CD4-positive, CD25-positive, alpha-beta regulatory T cell (primary cell): ENCODE measurements at regions not wholly inside any gene's neighbourhood (a gene's known extent, or its start where the extent isn't known, plus 50 kb on each side); places are given as distances from the start of the nearest gene placed in this dataset.

ENCODE experiments used
- ATAC-seq, 2 donors: fragments of 150-1000 bp; cut with Tn5 transposase; one replicate each; pipeline ENCODE4 v1.10.0; 2021; ENCODE audit warnings: low read depth in 2 of 2, moderate number of reproducible peaks in 2 of 2, moderate library complexity in 1 of 2
- DNase-seq, 3 donors: peaks; one replicate each; pipeline versions ENCODE4 v3.0.0 to v3.0.0-alpha.2; 2012 to 2022; ENCODE audit warnings: mixed read lengths in 1 of 3
- H3K27ac ChIP-seq: one replicate; pipeline ENCODE4 v1.7.0; 2013; ENCODE audit warnings: mild to moderate bottlenecking, low read length; ENCODE audit not compliant: insufficient read depth, poor library complexity, severe bottlenecking
- H3K27me3 ChIP-seq: one replicate; pipeline ENCODE4 v1.7.0; 2013; ENCODE audit warnings: low read length; ENCODE audit not compliant: control insufficient read depth, insufficient read depth
- H3K36me3 ChIP-seq: one replicate; pipeline ENCODE4 v1.7.0; 2013; ENCODE audit warnings: mild to moderate bottlenecking, low read length, moderate library complexity; ENCODE audit not compliant: control insufficient read depth, insufficient read depth
- H3K4me1 ChIP-seq: 2 replicates; pipeline ENCODE4 v1.7.0; 2013; ENCODE audit warnings: mild to moderate bottlenecking, low read length; ENCODE audit not compliant: insufficient read depth, control insufficient read depth, poor library complexity, severe bottlenecking
- H3K4me3 ChIP-seq: one replicate; pipeline ENCODE4 v1.7.0; 2013; ENCODE audit warnings: low read depth, mild to moderate bottlenecking, low read length, moderate library complexity
- H3K9me3 ChIP-seq, 2 experiments: 1 replicate in 1 of 2; 2 replicates in 1 of 2; pipeline ENCODE4 v1.7.0; 2013; ENCODE audit warnings: low read length in 2 of 2, mild to moderate bottlenecking in 1 of 2, moderate library complexity in 1 of 2; ENCODE audit not compliant: control insufficient read depth in 2 of 2
- H3K27ac Mint-ChIP-seq, 3 donors: one replicate each; pipeline ENCODE4 v1.8.0; 2020 to 2022; ENCODE audit warnings: mild to moderate bottlenecking in 3 of 3, mixed read lengths in 3 of 3, moderate library complexity in 2 of 3
- H3K27me3 Mint-ChIP-seq: one replicate; pipeline ENCODE4 v1.8.0; 2022; ENCODE audit warnings: mild to moderate bottlenecking, mixed read lengths
- H3K36me3 Mint-ChIP-seq: one replicate; pipeline ENCODE4 v1.8.0; 2020; ENCODE audit warnings: mixed read lengths
- H3K4me1 Mint-ChIP-seq, 4 donors: one replicate each; pipeline ENCODE4 v1.8.0; 2020 to 2022; ENCODE audit warnings: mixed read lengths in 4 of 4, mild to moderate bottlenecking in 1 of 4
- H3K4me3 Mint-ChIP-seq, 4 donors: one replicate each; pipeline ENCODE4 v1.8.0; 2020 to 2022; ENCODE audit warnings: mild to moderate bottlenecking in 4 of 4, mixed read lengths in 4 of 4, moderate library complexity in 3 of 4
- H3K9me3 Mint-ChIP-seq, 7 donors: one replicate each; pipeline ENCODE4 v1.8.0; 2020 to 2022; ENCODE audit warnings: mixed read lengths in 7 of 7, mild to moderate bottlenecking in 3 of 7, moderate library complexity in 2 of 7

- Histone ChIP-seq H3K4me3 (no peak overlapping the region), H3K9me3 (no peaks in the 10 kb centered on the region), H3K27ac (no peak overlapping the region), H3K27me3 (peaks cover 3% of the 10 kb centered on the region), H3K4me1 (no peaks in the 10 kb centered on the region), H3K36me3 (no peaks in the 10 kb centered on the region)
- Mint-ChIP-seq H3K36me3 (no peaks in the 10 kb centered on the region), H3K27ac (no peak overlapping the region), H3K4me1 (peaks cover 0 to 4% (median 0%) of the 10 kb centered on the region in 4 donors), H3K27me3 (peaks cover 18% of the 10 kb centered on the region), H3K9me3 (peaks cover 0 to 1% (median 0%) of the 10 kb centered on the region in 7 donors), H3K4me3 (no peak overlapping the region)
- DNase-seq (no peak), ATAC-seq (no peak)
Measured at GRCh38 chr1:157189986-157190982, 52.1 kb upstream of the ETV3 start.

GRCh38 chr1:157189096-157189495, 50.9 kb upstream of the ETV3 start:
- H3K27ac ChIP-seq: no peak overlapping the region
- H3K27me3 Mint-ChIP-seq: peaks cover 13% of the 10 kb centered on the region
- H3K27ac Mint-ChIP-seq: peak overlapping the region in 1 of 3 donors; percentile 65

More at GRCh38 chr1:157189096-157189495, 50.9 kb upstream of the ETV3 start:
- H3K4me1 Mint-ChIP-seq: peaks cover 0 to 4% (median 0%) of the 10 kb centered on the region in 4 donors
- Histone ChIP-seq H3K9me3 (no peaks in the 10 kb centered on the region), H3K27me3 (peaks cover 3% of the 10 kb centered on the region), H3K4me1 (no peaks in the 10 kb centered on the region), H3K36me3 (no peaks in the 10 kb centered on the region), H3K4me3 (no peak overlapping the region)
- ATAC-seq: no peak
- H3K36me3 Mint-ChIP-seq: no peaks in the 10 kb centered on the region
- peaks cover 0 to 2% (median 0%) of the 10 kb centered on the region in 7 donors for H3K9me3 Mint-ChIP-seq
- H3K4me3 Mint-ChIP-seq: no peak overlapping the region
- DNase-seq: no peak
